HG03378 (cell line): ENCODE measurements at regions not wholly inside any gene's neighbourhood (a gene's known extent, or its start where the extent isn't known, plus 50 kb on each side); places are given as distances from the start of the nearest gene placed in this dataset.
"Not testable (repeated sequence)": the region's sequence is repeated elsewhere in the genome, so short reads cannot be mapped to it uniquely, and the experiment has no call there.

ENCODE experiments used
- ATAC-seq: cut with Tn5 transposase; IDR thresholded peaks from one replicate; pipeline ENCODE4 v1.9.1; 2021; ENCODE audit warnings: mild to moderate bottlenecking, moderate library complexity; ENCODE audit not compliant: unreplicated experiment

DNA sequence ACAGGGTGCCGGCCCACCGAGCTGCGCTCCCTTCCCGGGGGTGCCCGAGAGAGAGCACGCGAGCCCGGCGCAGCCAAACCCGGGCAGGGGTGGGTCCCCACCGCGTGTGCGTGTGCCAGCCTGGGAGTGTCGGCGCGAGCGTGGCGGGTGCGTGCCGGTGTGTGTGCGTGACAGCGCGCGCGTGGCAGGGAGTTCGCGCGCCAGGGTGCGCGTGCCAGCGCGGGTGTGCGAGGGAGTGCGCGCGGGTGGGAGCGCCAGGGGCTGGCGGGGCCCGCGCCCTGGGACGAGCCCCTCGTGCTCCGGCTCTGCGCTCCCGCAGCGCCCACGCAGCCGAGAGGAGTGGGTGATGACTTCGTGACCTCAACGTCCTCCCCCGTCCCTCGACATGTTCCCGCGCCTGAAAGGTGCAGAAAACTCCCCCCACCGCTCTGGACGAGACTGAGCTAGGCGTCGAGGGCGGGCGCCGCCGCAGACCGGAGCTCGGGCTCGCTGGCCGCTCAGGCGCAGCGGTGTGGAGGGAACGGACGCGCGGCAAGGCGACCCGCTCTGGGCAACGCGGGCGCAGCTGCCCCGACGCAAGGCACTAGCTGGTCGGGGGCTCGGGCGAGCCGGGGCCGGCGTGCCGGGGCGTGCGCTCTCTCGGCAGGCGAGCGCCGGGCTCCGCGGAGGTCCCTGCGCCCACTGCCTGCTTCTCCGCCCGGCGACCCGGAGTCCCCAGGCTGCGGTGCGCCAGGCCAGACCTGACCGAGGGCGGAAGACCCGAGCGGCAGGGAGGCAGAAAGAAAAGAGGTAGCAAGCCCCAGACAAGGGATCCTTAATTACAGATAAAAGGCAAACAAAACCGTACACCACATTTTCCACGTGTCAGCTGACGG lies 582.8 kb downstream of the ZEB2 start:
- ATAC-seq = peak; percentile 48

GRCh38 chr2:143936538-143936847 lies 583.4 kb downstream of the ZEB2 start:
- ATAC-seq = no peak

DNA sequence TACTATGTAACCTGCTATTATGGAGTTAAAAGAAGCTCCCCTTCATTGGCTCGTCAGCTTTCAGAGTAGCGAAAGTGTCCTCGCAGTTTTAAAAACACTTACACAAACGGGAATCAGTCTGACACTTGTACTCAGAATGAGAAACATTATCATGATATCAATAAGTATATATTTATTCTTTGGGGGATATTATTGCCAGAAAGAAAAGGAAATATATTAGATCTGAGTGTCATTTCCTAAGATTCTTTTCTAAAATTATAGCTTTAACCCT lies 584.5 kb downstream of the ZEB2 start:
- no peak for ATAC-seq

- peak; percentile 61 for ATAC-seq
Observed at GRCh38 chr2:143934626-143935481, 585.1 kb downstream of the ZEB2 start.

DNA sequence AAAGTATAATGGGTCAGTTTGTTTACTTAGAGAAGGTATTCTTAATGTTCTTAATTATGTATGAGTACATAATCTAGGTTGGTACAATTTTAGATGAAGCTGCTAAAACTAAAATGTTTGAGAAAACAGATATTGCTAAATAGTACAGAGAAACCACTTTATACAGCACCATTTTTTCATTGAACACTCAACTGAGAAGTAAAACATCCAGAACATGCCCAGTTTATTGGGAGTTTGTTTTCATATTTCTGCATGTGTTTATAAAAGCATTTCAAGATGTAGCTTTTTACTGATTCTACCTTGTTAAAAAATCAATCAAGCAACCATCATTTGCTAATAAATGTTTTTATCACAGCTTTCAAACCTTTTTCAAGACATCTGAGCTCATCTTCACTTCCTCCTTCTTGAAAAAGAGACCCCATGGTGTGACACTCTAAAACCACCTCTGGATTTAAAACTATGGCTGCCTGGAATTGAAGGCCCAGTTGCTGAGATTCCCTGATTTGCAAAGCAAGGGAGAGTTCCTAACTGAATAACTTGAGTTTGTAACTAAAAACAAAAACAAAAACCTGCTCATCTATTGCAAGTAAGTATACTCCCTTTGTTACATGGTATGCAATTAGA lies 585.9 kb downstream of the ZEB2 start:
- ATAC-seq = peak; percentile 19

DNA sequence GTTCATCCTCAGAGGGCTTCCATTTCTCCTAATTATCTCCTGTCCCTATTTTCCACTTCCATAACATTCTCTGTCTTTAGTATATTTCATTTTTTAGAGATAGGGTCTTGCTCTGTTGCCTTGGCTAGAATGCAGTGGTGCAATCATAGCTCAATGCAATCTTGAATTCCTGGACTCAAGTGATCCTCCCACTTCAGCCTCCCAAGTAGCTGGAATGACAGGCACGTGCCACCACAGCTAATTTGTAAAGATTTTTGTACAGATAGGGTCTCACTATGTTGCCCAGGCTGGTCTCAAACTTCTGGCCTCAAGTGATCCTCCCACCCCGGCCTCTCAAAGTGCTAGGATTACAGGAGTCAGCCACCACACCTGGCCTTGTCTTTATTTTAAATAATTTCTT lies 589.0 kb downstream of the ZEB2 start:
- no peak for ATAC-seq

- ATAC-seq = no peak
Observed at GRCh38 chr2:143928613-143929012, 591.3 kb downstream of the ZEB2 start.

- ATAC-seq = no peak
Observed at GRCh38 chr2:143928184-143928583, 591.7 kb downstream of the ZEB2 start.

DNA sequence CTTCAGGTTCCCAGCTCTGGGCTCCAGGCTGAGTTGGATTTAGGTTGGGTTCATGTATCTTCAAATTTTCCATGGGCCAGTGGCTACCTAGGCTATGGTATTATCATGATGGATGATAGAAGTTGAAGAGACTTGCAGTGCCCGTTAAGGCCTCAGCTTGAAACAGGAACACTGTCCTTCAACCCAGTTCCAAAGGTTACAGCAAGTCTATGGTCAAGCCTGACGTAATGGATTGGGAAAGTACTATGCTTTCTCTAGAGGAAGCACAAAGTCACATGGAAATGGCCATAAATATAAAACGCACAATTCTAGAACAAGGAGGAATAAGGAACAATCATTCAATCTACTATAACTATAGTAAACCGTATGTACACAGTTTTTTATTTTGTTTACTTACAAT lies 593.2 kb downstream of the ZEB2 start:
- no peak for ATAC-seq

- not testable (repeated sequence) for ATAC-seq
Observed at GRCh38 chr2:143922261-143922830, 597.6 kb downstream of the ZEB2 start.

- no peak for ATAC-seq
Observed at GRCh38 chr2:143918465-143918989, 601.4 kb downstream of the ZEB2 start.

- ATAC-seq = no peak
Observed at GRCh38 chr2:143916781-143917180, 603.1 kb downstream of the ZEB2 start.

DNA sequence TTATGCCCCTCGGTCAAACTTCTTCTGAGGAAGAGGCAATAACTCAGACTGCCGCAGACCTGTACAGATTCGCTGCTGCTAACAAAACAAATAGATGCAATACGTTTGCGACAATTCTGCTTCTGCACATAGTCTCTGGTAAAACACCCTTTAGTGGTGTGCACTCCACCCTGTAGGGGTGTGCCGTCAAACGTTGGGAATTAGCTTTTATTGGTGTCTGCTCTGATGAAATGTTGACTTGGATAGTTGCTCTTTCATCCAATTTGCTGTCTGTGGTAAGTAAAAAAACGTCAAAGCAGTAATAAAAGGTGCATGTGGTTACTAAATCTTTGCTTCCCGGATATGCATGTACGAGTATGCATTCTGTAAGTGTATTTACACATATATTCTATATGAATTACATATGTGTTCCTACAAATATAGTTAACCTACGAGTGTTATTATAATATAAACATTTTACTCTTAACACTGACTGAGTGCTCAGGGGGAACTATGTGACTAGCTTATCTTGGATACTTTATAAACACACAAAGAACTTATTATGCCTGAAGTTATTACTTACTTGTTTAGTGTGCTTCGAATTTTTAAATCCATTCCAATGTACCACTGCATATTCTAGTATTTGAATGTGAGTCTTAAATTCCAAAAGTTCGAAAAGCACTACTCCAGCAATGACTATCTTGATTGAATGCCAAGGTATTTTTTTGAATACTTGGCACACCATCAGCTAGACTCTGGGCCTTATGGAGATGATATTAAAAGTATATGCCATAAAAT lies 610.2 kb downstream of the ZEB2 start:
- ATAC-seq = no peak

DNA sequence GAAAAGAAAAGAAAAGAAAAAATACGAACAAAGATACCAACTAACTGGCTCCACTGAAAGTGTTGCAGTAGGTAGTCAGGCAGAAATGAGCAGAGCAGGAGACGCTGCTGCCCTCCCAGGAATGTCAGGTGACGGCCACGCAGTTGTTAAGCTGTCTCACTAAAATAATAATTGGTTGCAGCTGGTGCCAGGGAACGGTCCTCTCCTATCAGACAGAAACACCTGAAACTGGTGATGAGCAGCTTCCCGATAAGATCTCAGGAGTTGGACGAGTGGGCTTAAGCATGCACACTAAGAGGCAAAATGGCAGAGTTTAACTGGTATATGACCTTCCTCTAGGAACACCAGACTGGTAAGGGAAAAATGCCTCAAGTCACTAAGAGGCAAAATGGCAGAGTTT lies 611.1 kb downstream of the ZEB2 start:
- ATAC-seq = no peak

GRCh38 chr2:143907801-143908200 lies 612.1 kb downstream of the ZEB2 start:
- no peak for ATAC-seq

GRCh38 chr2:143906850-143907249 lies 613.1 kb downstream of the ZEB2 start:
- ATAC-seq = no peak

DNA sequence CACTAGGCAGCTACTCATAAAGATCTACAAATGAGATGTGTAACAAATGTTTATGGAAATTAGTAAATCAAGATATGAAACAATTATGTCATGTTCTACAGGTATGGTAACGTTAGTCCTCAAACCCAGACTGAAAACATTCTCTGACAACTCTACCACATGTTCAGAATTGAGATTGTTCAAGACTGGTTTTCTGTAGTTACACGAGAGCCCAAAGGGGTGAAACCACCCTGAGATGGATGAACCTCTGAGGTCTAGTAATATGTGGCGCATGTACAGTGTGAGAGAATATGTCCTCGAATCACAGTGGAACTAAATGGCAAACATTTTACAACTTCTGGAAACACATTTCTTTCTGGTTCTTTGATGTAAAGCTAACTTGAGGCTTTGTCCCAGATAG lies 614.3 kb downstream of the ZEB2 start:
- no peak for ATAC-seq

DNA sequence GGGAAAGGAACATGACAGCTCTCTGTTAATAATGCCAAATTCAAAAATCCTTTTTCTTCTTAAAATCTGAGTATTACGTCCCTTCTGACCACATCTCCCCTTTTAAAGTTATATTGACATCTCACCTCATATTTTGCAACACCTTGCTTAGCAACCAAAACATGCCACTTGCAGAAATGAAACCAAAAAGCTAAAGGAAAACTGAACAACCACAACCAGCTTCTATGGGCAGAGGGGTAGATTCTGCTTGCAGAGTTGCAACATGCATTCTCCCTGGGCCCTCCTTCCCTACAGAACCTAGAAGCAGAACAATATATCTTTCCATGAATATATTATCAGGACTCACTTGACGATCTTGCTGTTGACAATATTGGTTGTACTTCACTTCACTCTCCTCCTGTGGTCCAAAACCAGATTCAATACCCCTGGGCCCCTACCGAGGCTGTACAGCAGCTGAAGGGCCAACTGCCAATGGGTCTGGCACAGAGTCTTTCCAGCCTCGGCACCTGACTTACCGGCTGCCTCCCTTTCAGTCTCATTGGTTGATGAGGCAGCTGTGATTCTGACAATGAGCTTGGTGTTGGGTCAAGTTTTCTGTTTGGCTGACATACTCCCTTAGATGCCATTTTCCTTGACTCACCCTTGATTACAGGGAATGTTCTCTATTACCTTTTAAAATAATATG lies 616.6 kb downstream of the ZEB2 start:
- no peak for ATAC-seq

- ATAC-seq = peak; percentile 88
Observed at GRCh38 chr2:143901185-143901842, 618.6 kb downstream of the ZEB2 start.
